GM18502 (cell line): ENCODE measurements at regions not wholly inside any gene's neighbourhood (a gene's known extent, or its start where the extent isn't known, plus 50 kb on each side); places are given as distances from the start of the nearest gene placed in this dataset.
"Not testable (repeated sequence)": the region's sequence is repeated elsewhere in the genome, so short reads cannot be mapped to it uniquely, and the experiment has no call there.

Experiments
- ATAC-seq: cut with Tn5 transposase; IDR thresholded peaks from one replicate; pipeline ENCODE4 v1.9.1; 2021; ENCODE audit warnings: mild to moderate bottlenecking; ENCODE audit not compliant: unreplicated experiment, poor library complexity

- ATAC-seq, result no peak
Measured at GRCh38 chr1:213618094-213618493, 369.7 kb upstream of the PROX1 start.

GRCh38 chr1:213619026-213619425 lies 368.7 kb upstream of the PROX1 start:
- no peak for ATAC-seq

- no peak for ATAC-seq
Measured at GRCh38 chr1:213621077-213621476, 366.7 kb upstream of the PROX1 start.

- ATAC-seq, result peak; percentile 91
Measured at GRCh38 chr1:213622365-213623063, 365.3 kb upstream of the PROX1 start.

- ATAC-seq, result no peak
Measured at GRCh38 chr1:213623064-213623581, 364.6 kb upstream of the PROX1 start.

- no peak for ATAC-seq
Measured at GRCh38 chr1:213623862-213624261, 363.9 kb upstream of the PROX1 start.

- not testable (repeated sequence) for ATAC-seq
Measured at GRCh38 chr1:213636778-213637177, 351.0 kb upstream of the PROX1 start.

- ATAC-seq, result no peak
Measured at GRCh38 chr1:213641312-213641711, 346.5 kb upstream of the PROX1 start.

GRCh38 chr1:213643360-213643759 lies 344.4 kb upstream of the PROX1 start:
- no peak for ATAC-seq

- no peak for ATAC-seq
Measured at GRCh38 chr1:213647864-213648650, 339.7 kb upstream of the PROX1 start.

- no peak for ATAC-seq
Measured at GRCh38 chr1:213649373-213649772, 338.4 kb upstream of the PROX1 start.

- no peak for ATAC-seq
Measured at GRCh38 chr1:213650603-213651002, 337.2 kb upstream of the PROX1 start.

- ATAC-seq, result no peak
Measured at GRCh38 chr1:213651077-213651476, 336.7 kb upstream of the PROX1 start.

- ATAC-seq, result no peak
Measured at GRCh38 chr1:213652109-213652508, 335.7 kb upstream of the PROX1 start.

- no peak for ATAC-seq
Measured at GRCh38 chr1:213656039-213656438, 331.7 kb upstream of the PROX1 start.

- ATAC-seq, result no peak
Measured at GRCh38 chr1:213656503-213656902, 331.3 kb upstream of the PROX1 start.

- ATAC-seq, result no peak
Measured at GRCh38 chr1:213657013-213657412, 330.8 kb upstream of the PROX1 start.

GRCh38 chr1:213657879-213658278 lies 329.9 kb upstream of the PROX1 start:
- no peak for ATAC-seq

- ATAC-seq, result no peak
Measured at GRCh38 chr1:213658457-213658856, 329.3 kb upstream of the PROX1 start.

- no peak for ATAC-seq
Measured at GRCh38 chr1:213659580-213660547, 327.9 kb upstream of the PROX1 start.
